ENCODE measurements at regions not wholly inside any gene's neighbourhood (a gene's known extent, or its start where the extent isn't known, plus 50 kb on each side); places are given as distances from the start of the nearest gene placed in this dataset.

GRCh38 chr2:163541943-163542342 lies 193.9 kb downstream of the FIGN start:
- DNase-seq (ENCODE audit: low spot score), result no peak

- DNase-seq (ENCODE audit: low spot score), result no peak
These were observed 194.3 kb downstream of the FIGN start for GRCh38 chr2:163541495-163541894.

- no peak for DNase-seq (ENCODE audit: low spot score)
These were observed 207.1 kb downstream of the FIGN start for GRCh38 chr2:163528640-163529217.

GRCh38 chr2:163527381-163527780 lies 208.4 kb downstream of the FIGN start:
- DNase-seq (ENCODE audit: low spot score), result no peak

GRCh38 chr2:163518762-163519161 lies 217.0 kb downstream of the FIGN start:
- no peak for DNase-seq (ENCODE audit: low spot score)

GRCh38 chr2:163515836-163516235 lies 220.0 kb downstream of the FIGN start:
- no peak for DNase-seq (ENCODE audit: low spot score)

GRCh38 chr2:163505281-163505680 lies 230.5 kb downstream of the FIGN start:
- no peak for DNase-seq (ENCODE audit: low spot score)

- no peak for DNase-seq (ENCODE audit: low spot score)
These were observed 242.2 kb downstream of the FIGN start for GRCh38 chr2:163493359-163494298.

- DNase-seq (ENCODE audit: low spot score), result no peak
These were observed 244.0 kb downstream of the FIGN start for GRCh38 chr2:163491850-163492249.

- DNase-seq (ENCODE audit: low spot score), result no peak
These were observed 245.5 kb downstream of the FIGN start for GRCh38 chr2:163490281-163490680.

- no peak for DNase-seq (ENCODE audit: low spot score)
These were observed 254.3 kb downstream of the FIGN start for GRCh38 chr2:163481515-163481914.

GRCh38 chr2:163479599-163479998 lies 256.2 kb downstream of the FIGN start:
- DNase-seq (ENCODE audit: low spot score), result no peak

- DNase-seq (ENCODE audit: low spot score), result no peak
These were observed 260.0 kb downstream of the FIGN start for GRCh38 chr2:163475815-163476214.

GRCh38 chr2:163474889-163475288 lies 260.9 kb downstream of the FIGN start:
- DNase-seq (ENCODE audit: low spot score), result no peak

GRCh38 chr2:163474319-163474744 lies 261.5 kb downstream of the FIGN start:
- DNase-seq (ENCODE audit: low spot score), result no peak

GRCh38 chr2:163471947-163472346 lies 263.9 kb downstream of the FIGN start:
- peak; percentile 18 for DNase-seq (ENCODE audit: low spot score)

GRCh38 chr2:163469561-163469962 lies 266.2 kb downstream of the FIGN start:
- no peak for DNase-seq (ENCODE audit: low spot score)

- no peak for DNase-seq (ENCODE audit: low spot score)
These were observed 268.6 kb downstream of the FIGN start for GRCh38 chr2:163467251-163467630.

- DNase-seq (ENCODE audit: low spot score), result no peak
These were observed 269.2 kb downstream of the FIGN start for GRCh38 chr2:163466331-163467250.

GRCh38 chr2:163465440-163465839 lies 270.4 kb downstream of the FIGN start:
- DNase-seq (ENCODE audit: low spot score), result peak; percentile 2

- DNase-seq (ENCODE audit: low spot score), result no peak
These were observed 272.4 kb downstream of the FIGN start for GRCh38 chr2:163463411-163463810.

GRCh38 chr2:163462993-163463392 lies 272.8 kb downstream of the FIGN start:
- no peak for DNase-seq (ENCODE audit: low spot score)
